CD4-positive, alpha-beta T cell treated with Interleukin-21 for 1 hour (primary cell): ENCODE measurements at regions not wholly inside any gene's neighbourhood (a gene's known extent, or its start where the extent isn't known, plus 50 kb on each side); places are given as distances from the start of the nearest gene placed in this dataset.
A peak's percentile ranks its signal among the peaks of the same experiment; 100 is the strongest.
"Not testable (repeated sequence)": the region's sequence is repeated elsewhere in the genome, so short reads cannot be mapped to it uniquely, and the experiment has no call there.

Experiments used
- DNase-seq: peaks from one replicate; pipeline ENCODE4 v3.0.0-alpha.2; 2020

GRCh38 chr14:25303934-25304333 lies 254.0 kb upstream of the STXBP6 start:
- no peak for DNase-seq

- no peak for DNase-seq
Observed at GRCh38 chr14:25298238-25298637, 248.3 kb upstream of the STXBP6 start.

DNA sequence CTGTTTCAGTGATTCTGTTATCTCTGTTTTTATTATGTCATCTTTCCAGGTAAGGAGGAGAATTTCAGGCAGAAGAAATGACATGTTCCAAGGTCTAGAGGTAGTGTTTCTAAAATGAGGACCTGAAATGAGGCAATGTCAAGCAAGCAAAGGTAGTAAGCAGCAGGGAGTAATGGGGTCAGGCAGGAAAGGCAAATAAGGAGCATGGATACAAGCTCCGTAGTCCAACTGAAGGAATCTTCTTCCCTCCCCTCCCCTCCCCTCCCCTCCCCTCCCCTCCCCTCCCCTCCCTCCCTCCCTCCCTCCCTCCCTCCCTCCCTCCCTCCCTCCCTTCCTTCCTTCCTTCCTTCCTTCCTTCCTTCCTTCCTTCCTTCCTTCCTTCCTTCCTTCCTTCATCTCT lies 240.2 kb upstream of the STXBP6 start:
- not testable (repeated sequence) for DNase-seq

GRCh38 chr14:25274529-25274928 lies 224.6 kb upstream of the STXBP6 start:
- DNase-seq = no peak

DNA sequence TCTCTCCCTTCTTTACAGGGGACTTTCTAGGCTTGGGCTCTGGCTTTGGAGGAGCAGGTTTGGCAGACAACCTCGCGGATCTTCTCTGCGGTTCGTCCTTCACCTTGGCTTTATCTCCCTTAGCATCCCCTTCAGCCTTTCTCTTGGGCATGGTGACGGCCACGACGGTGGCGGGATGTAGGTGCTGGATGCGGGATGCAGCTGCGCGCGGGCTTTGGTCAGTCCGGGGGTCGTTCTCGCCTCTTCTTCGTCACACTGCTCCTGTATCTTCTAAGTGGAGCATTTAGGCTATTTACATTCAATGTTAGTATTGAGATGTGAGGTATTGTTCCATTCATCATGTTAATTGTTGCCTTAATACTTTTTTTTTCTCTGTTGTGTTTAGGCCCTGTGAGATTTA lies 217.2 kb upstream of the STXBP6 start:
- DNase-seq = no peak

GRCh38 chr14:25259470-25259869 lies 209.5 kb upstream of the STXBP6 start:
- no peak for DNase-seq

DNA sequence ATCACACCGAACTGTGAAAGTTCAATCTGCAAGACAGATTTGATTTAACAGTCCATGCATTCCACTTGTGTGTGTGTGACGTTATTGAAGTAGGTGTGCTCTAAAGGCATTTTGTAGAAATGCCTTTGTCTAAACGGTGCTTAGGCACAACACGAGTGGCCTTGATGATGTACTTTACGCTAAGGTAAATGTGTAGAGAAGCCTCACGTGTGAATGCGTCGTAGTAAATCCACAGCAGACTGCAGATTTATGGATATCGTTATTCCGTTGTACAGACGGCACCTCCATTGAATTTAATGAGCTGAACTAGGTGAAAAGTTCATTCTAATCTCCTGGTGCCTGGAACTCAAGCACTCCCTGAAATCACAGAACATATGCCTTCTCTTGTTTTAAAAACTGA lies 202.8 kb upstream of the STXBP6 start:
- no peak for DNase-seq

DNA sequence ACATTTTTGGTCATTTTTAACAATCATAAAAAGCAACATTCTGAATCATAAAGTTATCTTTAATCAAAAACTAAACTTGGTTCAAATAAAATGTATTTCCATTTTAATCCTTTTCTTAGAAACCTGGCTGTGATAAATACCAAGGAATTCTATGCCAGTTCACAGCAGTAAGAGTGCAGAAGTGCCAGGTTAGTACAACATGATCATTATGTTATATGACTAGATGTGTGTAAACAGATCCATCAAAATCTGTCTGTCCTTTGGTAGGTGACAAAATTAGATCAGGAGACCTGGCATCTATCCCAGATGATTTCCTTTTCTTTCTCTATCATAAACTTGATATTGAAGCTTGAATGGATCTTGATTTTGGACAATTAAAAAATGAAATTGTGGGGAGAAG lies 200.6 kb upstream of the STXBP6 start:
- DNase-seq = no peak

DNA sequence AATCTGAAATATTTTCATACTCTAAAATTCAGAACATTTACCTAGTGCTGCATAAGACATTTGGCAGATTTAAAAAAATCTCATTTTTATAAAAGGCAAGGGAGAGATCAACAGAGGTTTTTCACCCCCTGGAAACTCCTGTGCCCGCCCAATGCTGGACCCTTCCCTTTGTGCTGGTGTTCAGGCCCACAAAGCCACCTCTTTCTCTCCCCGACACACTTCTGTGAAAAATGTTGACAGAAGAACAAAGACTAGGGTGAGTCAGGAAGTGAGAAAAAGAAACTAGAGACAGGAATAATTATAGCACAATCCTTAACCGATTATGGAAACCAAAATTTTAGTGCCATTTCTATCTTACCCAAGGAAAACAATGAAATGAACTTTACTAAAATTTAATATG lies 197.7 kb upstream of the STXBP6 start:
- no peak for DNase-seq

GRCh38 chr14:25246751-25247150 lies 196.8 kb upstream of the STXBP6 start:
- DNase-seq = no peak

DNA sequence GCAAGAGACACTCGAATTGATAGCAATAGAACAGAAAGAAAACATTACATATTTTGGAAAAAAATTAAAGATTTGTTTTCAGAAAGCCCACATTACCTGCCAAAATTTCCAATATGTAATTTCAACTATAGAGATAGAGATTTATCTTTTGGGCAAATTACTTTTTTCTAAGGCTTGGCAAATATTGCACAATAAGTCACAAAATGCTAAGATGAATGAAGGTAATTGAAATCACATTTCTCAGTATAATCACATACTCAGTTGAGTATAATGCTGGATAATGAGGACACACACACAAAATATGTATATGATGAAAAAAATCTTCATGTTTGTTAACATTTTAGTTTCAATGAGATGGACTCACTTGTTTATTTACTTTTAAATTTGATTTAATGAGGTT lies 189.2 kb upstream of the STXBP6 start:
- no peak for DNase-seq

- DNase-seq = no peak
Observed at GRCh38 chr14:25237845-25238244, 187.9 kb upstream of the STXBP6 start.

DNA sequence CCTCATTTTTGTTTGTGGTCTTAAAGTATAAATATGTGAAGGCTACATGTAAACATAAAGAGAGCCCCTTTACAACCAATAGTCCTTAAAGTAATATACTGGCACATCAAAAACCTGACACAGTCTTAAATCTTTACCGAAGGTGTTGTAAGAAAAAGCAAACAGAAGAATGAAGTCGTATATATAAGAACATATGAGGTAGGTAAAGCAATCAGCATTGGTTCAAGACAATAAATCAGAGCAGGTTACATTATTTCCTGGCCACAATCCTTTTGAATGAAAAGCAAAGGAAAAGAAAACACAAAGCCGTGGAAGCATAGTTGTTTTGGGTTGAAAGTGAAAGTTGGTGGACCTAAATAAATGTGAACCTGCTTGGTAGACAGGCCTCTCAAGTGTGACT lies 183.7 kb upstream of the STXBP6 start:
- DNase-seq = no peak

DNA sequence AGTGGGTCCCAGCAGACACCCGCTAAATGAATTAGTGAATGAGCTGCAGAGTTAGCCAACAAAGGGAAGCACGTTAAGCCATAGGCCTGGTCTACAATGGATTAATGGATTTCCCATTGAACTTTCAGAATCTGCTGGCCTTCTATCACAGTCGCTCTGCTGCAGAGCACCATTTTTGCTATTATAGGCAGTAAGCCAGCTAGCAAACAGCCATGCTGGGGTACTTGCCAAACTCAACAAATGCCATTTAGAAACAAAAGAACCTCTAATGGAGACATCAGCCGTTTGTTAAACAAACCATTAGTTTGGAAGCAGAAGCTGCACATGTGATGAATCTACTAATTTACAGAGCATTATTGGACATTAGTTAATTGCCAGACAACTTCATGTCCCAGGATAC lies 181.1 kb upstream of the STXBP6 start:
- DNase-seq = no peak

DNA sequence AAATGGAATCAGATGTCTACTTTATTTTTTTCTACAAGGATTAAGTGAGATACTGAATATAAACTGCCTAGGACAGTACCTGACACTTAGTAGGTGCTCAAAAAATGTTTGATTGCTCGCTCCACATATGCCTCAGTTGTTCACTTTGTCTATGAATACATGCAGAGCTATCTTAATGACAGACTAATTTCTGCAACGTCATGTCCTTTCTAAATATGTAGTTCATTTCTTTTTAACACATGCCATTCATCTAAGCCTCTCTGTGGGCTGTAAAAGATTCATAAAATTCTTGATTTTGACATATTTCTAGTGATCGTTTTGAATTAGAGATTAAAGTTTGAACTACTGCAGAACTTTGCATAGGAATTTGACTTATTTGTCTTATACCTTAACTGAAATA lies 176.3 kb upstream of the STXBP6 start:
- no peak for DNase-seq

DNA sequence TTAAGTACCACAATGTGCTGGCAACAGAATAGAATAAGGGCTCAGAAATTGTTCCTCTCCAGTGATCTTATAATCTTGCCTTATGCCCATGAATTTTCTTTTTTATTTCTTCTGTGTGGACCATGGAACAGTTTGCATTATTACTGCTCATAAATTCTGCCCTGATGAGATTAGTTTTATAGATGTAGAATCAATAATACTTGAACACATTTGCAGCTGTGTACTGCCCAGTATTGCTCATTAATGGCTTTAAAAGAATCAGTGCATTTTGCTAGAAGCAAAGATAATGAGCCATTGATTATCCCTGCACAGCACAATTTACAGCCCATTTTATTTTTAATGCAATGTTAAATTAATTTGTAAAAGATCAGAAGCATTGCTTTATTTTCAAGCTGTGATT lies 172.3 kb upstream of the STXBP6 start:
- DNase-seq = no peak

- DNase-seq = no peak
Observed at GRCh38 chr14:25220514-25220913, 170.6 kb upstream of the STXBP6 start.

- DNase-seq = no peak
Observed at GRCh38 chr14:25215607-25216006, 165.7 kb upstream of the STXBP6 start.

- DNase-seq = no peak
Observed at GRCh38 chr14:25197885-25198284, 147.9 kb upstream of the STXBP6 start.

GRCh38 chr14:25180221-25180620 lies 130.3 kb upstream of the STXBP6 start:
- no peak for DNase-seq

- no peak for DNase-seq
Observed at GRCh38 chr14:25178255-25178654, 128.3 kb upstream of the STXBP6 start.

DNA sequence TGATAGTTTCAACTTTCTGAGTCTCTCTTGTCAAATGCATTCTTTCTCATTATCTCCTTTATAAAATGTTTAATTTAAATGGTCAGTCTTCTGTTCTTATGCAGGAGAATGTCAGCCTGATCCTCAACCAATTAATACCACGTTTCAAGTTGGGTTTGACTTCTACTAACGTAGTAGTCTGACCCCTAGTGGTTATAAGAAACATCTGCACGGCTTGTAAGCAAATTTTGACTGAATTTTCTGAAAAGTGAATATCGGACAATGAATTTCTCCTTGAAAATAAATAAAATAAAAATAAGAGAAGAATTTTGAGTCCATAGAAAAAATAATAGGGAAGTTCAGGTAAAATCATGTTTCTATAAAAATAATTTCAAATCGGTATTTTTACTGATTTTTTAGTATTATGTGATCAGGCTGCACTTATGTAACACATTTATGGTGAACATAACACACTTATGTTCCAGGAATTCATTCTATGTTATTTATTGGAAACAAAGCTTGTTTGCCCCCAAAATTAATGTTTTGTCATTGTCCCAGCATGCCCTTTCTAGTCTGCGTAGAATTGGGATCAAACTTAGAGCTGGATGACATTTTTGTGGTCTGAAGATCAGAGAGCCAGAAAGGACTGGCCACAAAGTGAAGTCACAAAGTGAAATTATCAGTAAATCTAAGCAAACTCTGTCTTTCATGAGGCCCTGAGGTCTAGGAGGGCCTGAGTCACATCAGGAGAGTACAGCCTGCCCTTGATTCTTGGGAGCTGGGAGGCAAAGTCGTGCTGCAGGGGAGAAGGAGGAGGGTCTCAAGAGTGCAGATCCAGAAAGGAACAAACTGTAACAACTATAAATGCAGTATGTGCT lies 101.2 kb upstream of the STXBP6 start:
- DNase-seq = peak; percentile 28

GRCh38 chr14:25150401-25150800 lies 100.5 kb upstream of the STXBP6 start:
- no peak for DNase-seq

GRCh38 chr14:25140411-25140810 lies 90.5 kb upstream of the STXBP6 start:
- no peak for DNase-seq

- DNase-seq = no peak
Observed at GRCh38 chr14:25136811-25137210, 86.9 kb upstream of the STXBP6 start.
